ENCODE measurements at regions not wholly inside any gene's neighbourhood (a gene's known extent, or its start where the extent isn't known, plus 50 kb on each side); places are given as distances from the start of the nearest gene placed in this dataset.
"Not testable (repeated sequence)": the region's sequence is repeated elsewhere in the genome, so short reads cannot be mapped to it uniquely, and the experiment has no call there.

DNA sequence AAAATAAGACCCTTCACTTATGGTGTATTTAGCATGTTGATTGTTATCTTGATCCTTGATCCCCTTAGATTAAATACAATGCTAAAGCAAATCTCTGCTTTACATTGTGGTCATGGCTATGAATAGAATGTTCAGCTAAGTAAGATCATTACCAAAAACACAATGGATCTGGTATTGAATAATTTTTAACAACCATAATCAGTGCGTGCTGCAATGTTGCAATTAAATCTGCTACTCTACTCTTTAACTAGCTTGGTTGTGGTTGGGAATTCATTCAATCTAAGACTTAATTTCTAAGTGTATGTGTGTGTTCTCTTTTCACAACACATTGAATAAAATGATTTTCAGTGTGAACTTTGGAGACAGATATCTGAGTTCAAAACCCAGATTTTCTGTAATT is 442.5 kb upstream of the ZNF804A start:
- H3K27me3 ChIP-seq (ENCODE audit: control insufficient read depth in 3 of 3, insufficient read depth in 3 of 3, low read length in 3 of 3), result no peaks in the 10 kb centered on the region

DNA sequence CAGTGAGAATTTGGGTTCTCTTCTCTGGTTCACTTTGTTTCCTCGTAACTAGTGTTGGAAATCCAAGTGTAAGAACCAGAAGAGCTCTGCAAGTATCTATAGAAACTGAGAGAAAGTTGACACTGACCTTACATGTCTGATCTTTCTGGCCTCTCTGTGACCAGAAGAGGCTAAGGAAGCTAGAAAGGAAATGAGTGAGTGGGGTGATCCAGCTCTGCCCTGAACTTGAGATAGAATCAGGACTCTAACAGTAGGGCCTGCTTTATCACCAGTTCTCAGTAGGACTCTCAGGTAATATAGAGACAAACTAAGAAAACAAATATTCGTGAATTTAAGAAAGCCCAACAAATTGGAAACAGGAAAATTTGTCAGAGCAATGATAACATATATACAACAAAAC is 441.2 kb upstream of the ZNF804A start:
- Histone ChIP-seq H3K4me1 (ENCODE audit: control insufficient read depth in 3 of 3, insufficient read depth in 3 of 3, low read length in 3 of 3) (no peaks in the 10 kb centered on the region), H3K27me3 (ENCODE audit: control insufficient read depth in 3 of 3, insufficient read depth in 3 of 3, low read length in 3 of 3) (no peaks in the 10 kb centered on the region), H3K4me3 (ENCODE audit: low read length in 3 of 3) (no peak overlapping the region), H3K27ac (ENCODE audit: low read depth, low read length) (no peak overlapping the region), H3K9me3 (ENCODE audit: control insufficient read depth in 3 of 3, low read length in 3 of 3) (no peaks in the 10 kb centered on the region), H3K9ac (ENCODE audit: low read depth in 1 of 3, low read length in 3 of 3) (no peak overlapping the region), H3K36me3 (ENCODE audit: control insufficient read depth in 3 of 3, insufficient read depth in 3 of 3, low read length in 3 of 3) (no peaks in the 10 kb centered on the region)

More for the DNA sequence above, 442.5 kb upstream of the ZNF804A start:
- no peak overlapping the region for H3K27ac ChIP-seq (ENCODE audit: low read depth, low read length)
- no peaks in the 10 kb centered on the region for H3K4me1 ChIP-seq (ENCODE audit: control insufficient read depth in 3 of 3, insufficient read depth in 3 of 3, low read length in 3 of 3)
- no peaks in the 10 kb centered on the region for H3K36me3 ChIP-seq (ENCODE audit: control insufficient read depth in 3 of 3, insufficient read depth in 3 of 3, low read length in 3 of 3)
- H3K9ac ChIP-seq (ENCODE audit: low read depth in 1 of 3, low read length in 3 of 3), result no peak overlapping the region
- peaks cover 0 to 2% (median 0%) of the 10 kb centered on the region in 3 donors for H3K9me3 ChIP-seq (ENCODE audit: control insufficient read depth in 3 of 3, low read length in 3 of 3)
- no peak overlapping the region for H3K4me3 ChIP-seq (ENCODE audit: low read length in 3 of 3)

DNA sequence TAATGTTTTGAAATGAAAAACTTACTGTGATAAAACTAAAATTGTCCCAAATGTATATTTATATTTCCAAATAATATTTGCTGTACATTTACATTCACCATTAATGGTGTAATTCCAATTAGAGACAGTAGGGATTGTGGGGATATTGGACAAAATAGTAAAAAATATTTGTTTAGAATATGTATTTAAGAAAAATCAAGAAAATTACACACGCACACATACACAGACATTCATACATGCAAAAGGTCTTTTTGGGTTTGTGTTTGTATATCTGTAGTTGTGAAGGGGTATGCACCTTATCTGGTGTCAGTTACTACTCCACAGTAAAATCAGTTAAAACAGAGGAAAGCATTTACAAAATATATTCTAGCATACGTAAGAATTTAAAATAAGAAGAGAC is 435.9 kb upstream of the ZNF804A start:
- no peaks in the 10 kb centered on the region for H3K9me3 ChIP-seq (ENCODE audit: control insufficient read depth in 3 of 3, low read length in 3 of 3)
- H3K27ac ChIP-seq (ENCODE audit: low read depth, low read length), result no peak overlapping the region
- no peaks in the 10 kb centered on the region for H3K36me3 ChIP-seq (ENCODE audit: control insufficient read depth in 3 of 3, insufficient read depth in 3 of 3, low read length in 3 of 3)
- H3K9ac ChIP-seq (ENCODE audit: low read depth in 1 of 3, low read length in 3 of 3), result no peak overlapping the region
- no peaks in the 10 kb centered on the region for H3K4me1 ChIP-seq (ENCODE audit: control insufficient read depth in 3 of 3, insufficient read depth in 3 of 3, low read length in 3 of 3)
- H3K4me3 ChIP-seq (ENCODE audit: low read length in 3 of 3), result no peak overlapping the region
- H3K27me3 ChIP-seq (ENCODE audit: control insufficient read depth in 3 of 3, insufficient read depth in 3 of 3, low read length in 3 of 3), result no peaks in the 10 kb centered on the region

DNA sequence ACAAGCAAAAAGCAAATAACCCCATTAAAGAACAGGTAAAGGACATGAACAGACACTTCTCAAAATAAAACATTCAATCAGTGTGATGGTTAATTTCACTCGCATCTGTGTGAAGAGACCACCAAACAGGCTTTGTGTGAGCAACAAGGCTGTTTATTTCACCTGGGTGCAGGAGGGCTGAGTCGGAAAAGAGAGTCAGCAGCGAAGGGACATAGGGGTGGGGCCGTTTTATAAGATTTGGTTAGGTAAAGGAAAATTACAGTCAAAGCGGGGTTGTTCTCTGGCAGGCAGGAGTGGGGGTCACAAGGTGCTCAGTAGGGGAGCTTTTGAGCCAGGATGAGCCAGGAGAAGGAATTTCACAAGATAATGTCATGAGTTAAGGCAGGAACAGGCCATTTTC is 429.5 kb upstream of the ZNF804A start:
- not testable (repeated sequence) for H3K9ac ChIP-seq (ENCODE audit: low read depth in 1 of 3, low read length in 3 of 3); H3K4me1 ChIP-seq (ENCODE audit: control insufficient read depth in 3 of 3, insufficient read depth in 3 of 3, low read length in 3 of 3); H3K9me3 ChIP-seq (ENCODE audit: control insufficient read depth in 3 of 3, low read length in 3 of 3); H3K4me3 ChIP-seq (ENCODE audit: low read length in 3 of 3); H3K27ac ChIP-seq (ENCODE audit: low read depth, low read length); H3K27me3 ChIP-seq (ENCODE audit: control insufficient read depth in 3 of 3, insufficient read depth in 3 of 3, low read length in 3 of 3); H3K36me3 ChIP-seq (ENCODE audit: control insufficient read depth in 3 of 3, insufficient read depth in 3 of 3, low read length in 3 of 3)

DNA sequence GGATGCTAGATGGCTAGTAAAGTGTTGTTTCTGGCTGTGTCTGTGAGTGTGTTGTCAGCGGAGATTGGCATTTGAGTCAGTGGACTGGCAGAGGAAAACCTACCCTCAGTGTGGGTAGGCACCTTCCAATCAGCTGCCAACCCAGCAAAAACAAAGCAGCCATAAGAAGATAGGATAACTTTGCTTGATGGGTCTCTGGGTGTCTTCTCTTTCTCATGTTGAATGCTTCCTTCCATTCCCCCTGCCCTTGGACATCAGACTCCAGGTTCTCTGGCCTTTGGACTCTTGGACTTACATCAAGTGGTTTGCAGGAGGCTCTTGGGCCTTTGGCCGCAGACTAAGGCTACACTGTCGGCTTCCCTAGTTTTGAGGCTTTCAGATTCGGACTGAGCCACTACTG is 429.0 kb upstream of the ZNF804A start:
- Histone ChIP-seq H3K9me3 (ENCODE audit: control insufficient read depth in 3 of 3, low read length in 3 of 3) (no peaks in the 10 kb centered on the region), H3K27ac (ENCODE audit: low read depth, low read length) (no peak overlapping the region), H3K4me1 (ENCODE audit: control insufficient read depth in 3 of 3, insufficient read depth in 3 of 3, low read length in 3 of 3) (no peaks in the 10 kb centered on the region), H3K4me3 (ENCODE audit: low read length in 3 of 3) (no peak overlapping the region), H3K36me3 (ENCODE audit: control insufficient read depth in 3 of 3, insufficient read depth in 3 of 3, low read length in 3 of 3) (no peaks in the 10 kb centered on the region), H3K9ac (ENCODE audit: low read depth in 1 of 3, low read length in 3 of 3) (no peak overlapping the region), H3K27me3 (ENCODE audit: control insufficient read depth in 3 of 3, insufficient read depth in 3 of 3, low read length in 3 of 3) (no peaks in the 10 kb centered on the region)

DNA sequence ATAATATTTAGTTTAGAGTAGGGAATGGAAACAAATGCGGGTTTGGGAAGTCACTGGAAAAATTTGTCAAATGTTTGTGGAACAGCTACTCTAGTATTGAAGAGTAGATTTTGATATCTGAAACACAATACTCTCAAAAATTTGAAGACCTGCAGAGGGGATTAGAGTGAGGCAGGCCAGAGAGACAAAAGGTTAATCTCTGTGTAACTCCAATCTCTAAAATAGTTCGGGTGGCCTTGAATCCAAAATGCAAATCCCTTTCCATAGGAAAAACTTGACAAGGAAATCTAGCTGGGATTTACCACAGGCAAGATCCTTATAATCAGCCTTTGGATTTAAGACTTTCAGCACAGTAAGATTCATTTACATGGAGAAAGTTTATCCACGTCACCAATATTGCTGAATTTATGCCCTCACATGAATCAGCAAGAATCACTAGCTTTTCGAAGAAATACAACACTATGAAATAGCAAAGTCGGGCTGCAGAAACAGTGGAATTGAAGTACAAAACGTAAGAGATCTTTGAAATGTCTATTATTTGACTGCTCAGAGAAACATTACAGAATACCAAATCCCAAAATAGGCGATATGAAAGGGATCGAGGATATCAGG is 423.7 kb upstream of the ZNF804A start:
- Histone ChIP-seq H3K36me3 (ENCODE audit: control insufficient read depth in 3 of 3, insufficient read depth in 3 of 3, low read length in 3 of 3) (no peaks in the 10 kb centered on the region), H3K9ac (ENCODE audit: low read depth in 1 of 3, low read length in 3 of 3) (no peak overlapping the region), H3K4me1 (ENCODE audit: control insufficient read depth in 3 of 3, insufficient read depth in 3 of 3, low read length in 3 of 3) (no peaks in the 10 kb centered on the region), H3K4me3 (ENCODE audit: low read length in 3 of 3) (no peak overlapping the region), H3K27ac (ENCODE audit: low read depth, low read length) (no peak overlapping the region), H3K9me3 (ENCODE audit: control insufficient read depth in 3 of 3, low read length in 3 of 3) (no peaks in the 10 kb centered on the region), H3K27me3 (ENCODE audit: control insufficient read depth in 3 of 3, insufficient read depth in 3 of 3, low read length in 3 of 3) (no peaks in the 10 kb centered on the region)

DNA sequence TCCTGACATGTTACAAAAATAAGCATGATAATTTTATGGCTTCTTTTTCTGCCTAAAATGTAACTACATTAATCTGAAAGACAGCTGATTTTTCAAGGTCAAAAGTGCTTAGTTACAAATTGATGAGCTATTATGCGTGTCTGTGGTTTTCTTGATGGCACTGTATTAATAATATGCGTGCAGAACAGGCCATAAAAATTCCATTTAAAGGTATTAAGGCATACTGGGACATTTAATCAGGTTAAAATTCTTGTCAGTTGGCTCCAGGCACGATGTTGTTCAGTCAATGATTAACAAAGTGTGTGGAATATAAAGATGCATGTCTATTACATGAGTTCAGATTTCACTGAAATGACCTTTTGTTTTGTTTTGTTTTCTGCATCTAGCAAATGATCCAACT is 420.1 kb upstream of the ZNF804A start:
- Histone ChIP-seq H3K36me3 (ENCODE audit: control insufficient read depth in 3 of 3, insufficient read depth in 3 of 3, low read length in 3 of 3) (no peaks in the 10 kb centered on the region), H3K4me3 (ENCODE audit: low read length in 3 of 3) (no peak overlapping the region), H3K27ac (ENCODE audit: low read depth, low read length) (no peak overlapping the region), H3K9me3 (ENCODE audit: control insufficient read depth in 3 of 3, low read length in 3 of 3) (no peaks in the 10 kb centered on the region), H3K9ac (ENCODE audit: low read depth in 1 of 3, low read length in 3 of 3) (no peak overlapping the region), H3K4me1 (ENCODE audit: control insufficient read depth in 3 of 3, insufficient read depth in 3 of 3, low read length in 3 of 3) (no peaks in the 10 kb centered on the region), H3K27me3 (ENCODE audit: control insufficient read depth in 3 of 3, insufficient read depth in 3 of 3, low read length in 3 of 3) (no peaks in the 10 kb centered on the region)

DNA sequence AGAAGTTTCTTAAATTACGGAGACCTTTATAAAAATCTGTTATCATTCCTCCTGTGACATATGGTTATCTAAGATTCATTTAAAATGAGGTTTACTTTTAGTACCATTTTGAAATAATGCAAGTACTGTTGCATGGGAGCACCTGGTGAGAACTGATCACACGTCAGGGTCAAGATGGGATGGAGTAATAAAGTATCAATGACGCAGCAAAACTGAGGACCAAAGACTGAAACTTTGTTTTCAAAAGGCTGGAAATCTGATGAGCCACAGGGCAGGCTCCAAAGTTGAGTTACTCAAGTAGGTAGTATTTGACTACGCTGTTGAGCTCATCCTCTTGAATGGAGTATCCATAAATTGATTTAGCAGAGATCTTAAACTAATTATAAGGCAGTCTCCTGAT is 411.9 kb upstream of the ZNF804A start:
- H3K36me3 ChIP-seq (ENCODE audit: control insufficient read depth in 3 of 3, insufficient read depth in 3 of 3, low read length in 3 of 3), result no peaks in the 10 kb centered on the region
- H3K27ac ChIP-seq (ENCODE audit: low read depth, low read length), result no peak overlapping the region
- H3K27me3 ChIP-seq (ENCODE audit: control insufficient read depth in 3 of 3, insufficient read depth in 3 of 3, low read length in 3 of 3), result no peaks in the 10 kb centered on the region
- no peak overlapping the region for H3K4me3 ChIP-seq (ENCODE audit: low read length in 3 of 3)
- peaks cover 0 to 2% (median 0%) of the 10 kb centered on the region in 3 donors for H3K9me3 ChIP-seq (ENCODE audit: control insufficient read depth in 3 of 3, low read length in 3 of 3)
- no peaks in the 10 kb centered on the region for H3K4me1 ChIP-seq (ENCODE audit: control insufficient read depth in 3 of 3, insufficient read depth in 3 of 3, low read length in 3 of 3)
- H3K9ac ChIP-seq (ENCODE audit: low read depth in 1 of 3, low read length in 3 of 3), result no peak overlapping the region

DNA sequence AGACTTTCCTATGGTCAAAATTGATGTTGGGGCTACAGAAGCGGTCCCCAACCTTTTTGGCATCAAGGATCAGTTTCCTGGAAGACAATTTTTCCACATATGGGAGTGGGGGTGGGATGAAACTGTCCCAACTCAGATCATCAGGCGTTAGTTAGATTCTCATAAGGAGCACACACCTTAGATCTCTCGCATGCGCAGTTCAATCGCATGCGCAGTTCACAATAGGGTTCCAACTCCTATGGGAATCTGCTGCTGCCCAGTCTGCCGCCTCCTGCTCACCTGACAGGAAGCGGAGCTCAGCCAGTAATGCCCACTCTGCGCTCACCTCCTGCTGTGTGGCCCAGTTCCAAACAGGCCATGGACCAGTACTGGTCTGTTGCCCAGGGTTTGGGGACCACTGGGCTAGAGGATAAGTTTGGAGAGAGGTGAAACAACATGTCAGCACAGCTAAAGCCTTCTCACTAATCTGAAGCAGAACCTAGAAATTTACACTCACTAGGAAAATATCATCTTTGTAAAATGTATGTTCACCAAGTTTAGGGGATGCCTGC is 410.8 kb upstream of the ZNF804A start:
- Histone ChIP-seq H3K4me1 (ENCODE audit: control insufficient read depth in 3 of 3, insufficient read depth in 3 of 3, low read length in 3 of 3) (no peaks in the 10 kb centered on the region), H3K27ac (ENCODE audit: low read depth, low read length) (no peak overlapping the region), H3K9ac (ENCODE audit: low read depth in 1 of 3, low read length in 3 of 3) (no peak overlapping the region), H3K36me3 (ENCODE audit: control insufficient read depth in 3 of 3, insufficient read depth in 3 of 3, low read length in 3 of 3) (no peaks in the 10 kb centered on the region), H3K9me3 (ENCODE audit: control insufficient read depth in 3 of 3, low read length in 3 of 3) (peaks cover 0 to 2% (median 0%) of the 10 kb centered on the region in 3 donors), H3K4me3 (ENCODE audit: low read length in 3 of 3) (no peak overlapping the region), H3K27me3 (ENCODE audit: control insufficient read depth in 3 of 3, insufficient read depth in 3 of 3, low read length in 3 of 3) (no peaks in the 10 kb centered on the region)

DNA sequence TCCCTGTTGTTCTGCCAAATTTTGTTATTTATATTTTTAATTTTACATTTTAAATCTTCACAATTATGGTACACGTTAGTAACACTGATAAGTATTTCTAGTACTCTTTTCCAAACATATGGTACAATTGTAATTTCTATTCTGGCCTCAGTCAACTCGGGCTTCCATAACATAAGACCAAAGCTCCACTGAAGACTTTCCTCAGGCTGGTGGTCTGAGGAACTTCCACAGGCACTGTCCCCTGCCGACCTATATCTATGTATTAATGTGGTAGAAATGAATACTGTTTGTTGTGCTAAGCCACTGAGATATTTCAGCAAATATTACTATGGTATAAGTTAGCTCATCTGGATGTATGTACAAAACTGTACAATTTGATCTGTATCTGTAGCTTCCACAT is 407.6 kb upstream of the ZNF804A start:
- Histone ChIP-seq H3K9ac (ENCODE audit: low read depth in 1 of 3, low read length in 3 of 3) (no peak overlapping the region), H3K4me3 (ENCODE audit: low read length in 3 of 3) (no peak overlapping the region), H3K27ac (ENCODE audit: low read depth, low read length) (no peak overlapping the region), H3K9me3 (ENCODE audit: control insufficient read depth in 3 of 3, low read length in 3 of 3) (peaks cover 0 to 2% (median 0%) of the 10 kb centered on the region in 3 donors), H3K36me3 (ENCODE audit: control insufficient read depth in 3 of 3, insufficient read depth in 3 of 3, low read length in 3 of 3) (no peaks in the 10 kb centered on the region), H3K4me1 (ENCODE audit: control insufficient read depth in 3 of 3, insufficient read depth in 3 of 3, low read length in 3 of 3) (no peaks in the 10 kb centered on the region), H3K27me3 (ENCODE audit: control insufficient read depth in 3 of 3, insufficient read depth in 3 of 3, low read length in 3 of 3) (no peaks in the 10 kb centered on the region)
